Esophagus muscularis mucosa (tissue), 4 donors: ENCODE measurements at regions not wholly inside any gene's neighbourhood (a gene's known extent, or its start where the extent isn't known, plus 50 kb on each side); places are given as distances from the start of the nearest gene placed in this dataset.

Experiments used
- EP300 ChIP-seq: sonication (generic); formaldehyde crosslinking; IDR thresholded peaks from one replicate; pipeline ENCODE4 v1.6.1; 2017; ENCODE audit warnings: antibody characterized with exemption
- POLR2A ChIP-seq: fragments of 450-650 bp; IDR thresholded peaks from one replicate; pipeline ENCODE4 v1.6.1; 2017; ENCODE audit warnings: antibody characterized with exemption, moderate library complexity, mild to moderate bottlenecking, low read depth
- POLR2AphosphoS5 ChIP-seq, 2 donors: sonication (generic); formaldehyde crosslinking; IDR thresholded peaks; one replicate each; pipeline ENCODE4 v1.6.1; 2017; ENCODE audit warnings: antibody characterized with exemption in 2 of 2
- TF ChIP-seq, protein P1 (sequence below), 3 experiments: fragments of 200-600 bp in 2 of 3; fragments of 450-650 bp in 1 of 3; sonication (generic) in 2 of 3; IDR thresholded peaks; one replicate each; pipeline ENCODE4 v1.5.1; 2017 to 2019; ENCODE audit warnings: antibody characterized with exemption in 3 of 3, mild to moderate bottlenecking in 2 of 3, moderate library complexity in 1 of 3

DNA sequence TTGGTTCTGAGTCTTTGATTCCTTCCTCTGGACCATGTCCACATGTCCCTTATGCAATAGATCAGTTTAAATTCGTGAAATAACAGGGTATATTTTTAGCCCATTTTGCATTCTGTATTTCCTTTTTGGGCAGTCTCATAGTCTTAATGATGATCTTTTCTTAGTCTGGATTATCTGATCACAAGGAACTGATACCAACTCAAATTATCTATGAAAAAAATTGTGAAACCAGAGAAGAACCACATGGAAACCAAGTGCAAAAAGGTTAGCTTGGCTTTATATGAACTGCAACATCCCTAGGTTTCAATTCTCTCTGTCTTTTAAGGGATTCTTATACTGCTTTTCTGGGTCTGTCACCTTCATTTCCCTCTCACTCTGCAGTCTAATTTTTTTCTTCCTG lies 608.6 kb upstream of the AADAT start:
- TF ChIP-seq, protein P1, sequence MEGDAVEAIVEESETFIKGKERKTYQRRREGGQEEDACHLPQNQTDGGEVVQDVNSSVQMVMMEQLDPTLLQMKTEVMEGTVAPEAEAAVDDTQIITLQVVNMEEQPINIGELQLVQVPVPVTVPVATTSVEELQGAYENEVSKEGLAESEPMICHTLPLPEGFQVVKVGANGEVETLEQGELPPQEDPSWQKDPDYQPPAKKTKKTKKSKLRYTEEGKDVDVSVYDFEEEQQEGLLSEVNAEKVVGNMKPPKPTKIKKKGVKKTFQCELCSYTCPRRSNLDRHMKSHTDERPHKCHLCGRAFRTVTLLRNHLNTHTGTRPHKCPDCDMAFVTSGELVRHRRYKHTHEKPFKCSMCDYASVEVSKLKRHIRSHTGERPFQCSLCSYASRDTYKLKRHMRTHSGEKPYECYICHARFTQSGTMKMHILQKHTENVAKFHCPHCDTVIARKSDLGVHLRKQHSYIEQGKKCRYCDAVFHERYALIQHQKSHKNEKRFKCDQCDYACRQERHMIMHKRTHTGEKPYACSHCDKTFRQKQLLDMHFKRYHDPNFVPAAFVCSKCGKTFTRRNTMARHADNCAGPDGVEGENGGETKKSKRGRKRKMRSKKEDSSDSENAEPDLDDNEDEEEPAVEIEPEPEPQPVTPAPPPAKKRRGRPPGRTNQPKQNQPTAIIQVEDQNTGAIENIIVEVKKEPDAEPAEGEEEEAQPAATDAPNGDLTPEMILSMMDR (IDR thresholded peaks at IDR 0.05) = no peak
- TF ChIP-seq POLR2AphosphoS5 (IDR thresholded peaks at IDR 0.05) = no peak
- TF ChIP-seq EP300 = no peak
- no peak for TF ChIP-seq POLR2A
